SU-DHL-6 (cell line): ENCODE measurements at regions not wholly inside any gene's neighbourhood (a gene's known extent, or its start where the extent isn't known, plus 50 kb on each side); places are given as distances from the start of the nearest gene placed in this dataset.

Experiments
- EZH2phosphoT487 ChIP-seq: fragments of 200-600 bp; sonication (generic), shearing (Covaris generic); conservative IDR thresholded peaks from 2 replicates; pipeline ENCODE4 v1.6.1; 2018; ENCODE audit warnings: mild to moderate bottlenecking, antibody characterized with exemption, low read length, moderate library complexity, mixed read lengths
- TF ChIP-seq, protein P1 (sequence below): fragments of 200-600 bp; sonication (generic); IDR thresholded peaks from one replicate; pipeline ENCODE4 v1.5.1; 2017; ENCODE audit warnings: antibody characterized with exemption, mild to moderate bottlenecking, low read length, moderate library complexity; ENCODE audit not compliant: insufficient read depth, poor library complexity, severe bottlenecking

DNA sequence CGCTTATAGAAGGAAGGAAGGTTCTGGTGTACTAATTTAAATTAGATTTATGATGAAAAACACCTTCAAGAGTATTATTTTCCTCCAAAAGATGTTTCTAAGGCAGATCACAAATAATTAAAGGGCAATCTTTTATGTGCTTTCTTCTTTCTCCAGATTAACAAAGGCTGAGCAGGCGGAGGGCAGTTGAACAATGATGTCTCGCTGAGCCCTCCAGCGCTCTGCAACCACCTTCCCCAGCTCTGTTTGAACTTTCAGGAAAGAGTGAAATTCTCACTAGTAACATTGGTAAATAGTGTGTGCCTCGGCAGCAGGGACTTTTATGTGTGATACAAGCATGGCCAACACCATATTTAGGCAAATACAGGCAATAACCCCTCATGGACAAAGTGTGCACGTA lies 379.1 kb upstream of the MKI67 start:
- TF ChIP-seq, protein P1, sequence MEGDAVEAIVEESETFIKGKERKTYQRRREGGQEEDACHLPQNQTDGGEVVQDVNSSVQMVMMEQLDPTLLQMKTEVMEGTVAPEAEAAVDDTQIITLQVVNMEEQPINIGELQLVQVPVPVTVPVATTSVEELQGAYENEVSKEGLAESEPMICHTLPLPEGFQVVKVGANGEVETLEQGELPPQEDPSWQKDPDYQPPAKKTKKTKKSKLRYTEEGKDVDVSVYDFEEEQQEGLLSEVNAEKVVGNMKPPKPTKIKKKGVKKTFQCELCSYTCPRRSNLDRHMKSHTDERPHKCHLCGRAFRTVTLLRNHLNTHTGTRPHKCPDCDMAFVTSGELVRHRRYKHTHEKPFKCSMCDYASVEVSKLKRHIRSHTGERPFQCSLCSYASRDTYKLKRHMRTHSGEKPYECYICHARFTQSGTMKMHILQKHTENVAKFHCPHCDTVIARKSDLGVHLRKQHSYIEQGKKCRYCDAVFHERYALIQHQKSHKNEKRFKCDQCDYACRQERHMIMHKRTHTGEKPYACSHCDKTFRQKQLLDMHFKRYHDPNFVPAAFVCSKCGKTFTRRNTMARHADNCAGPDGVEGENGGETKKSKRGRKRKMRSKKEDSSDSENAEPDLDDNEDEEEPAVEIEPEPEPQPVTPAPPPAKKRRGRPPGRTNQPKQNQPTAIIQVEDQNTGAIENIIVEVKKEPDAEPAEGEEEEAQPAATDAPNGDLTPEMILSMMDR, result no peak
- TF ChIP-seq EZH2phosphoT487, result no peak
